Heart left ventricle (tissue), 16 donors: ENCODE measurements at regions not wholly inside any gene's neighbourhood (a gene's known extent, or its start where the extent isn't known, plus 50 kb on each side); places are given as distances from the start of the nearest gene placed in this dataset.
A peak's percentile ranks its signal among the peaks of the same experiment; 100 is the strongest.

Source experiments
- ATAC-seq, 4 donors: fragments of 200-7000 bp; cut with Tn5 transposase; one replicate each; pipeline ENCODE4 v1.9.1; 2020 to 2022; ENCODE audit warnings: moderate library complexity in 4 of 4, mild to moderate bottlenecking in 3 of 4, moderate number of reproducible peaks in 1 of 4
- DNase-seq, 5 donors: peaks; one replicate each; pipeline ENCODE4 v3.0.0-alpha.2; 2020
- H3K27ac ChIP-seq, 12 donors: fragments of 200-600 bp; sonication (generic) in 4 of 12; one replicate each; pipeline versions ENCODE4 v1.5.0 to v1.8.0; 2016 to 2022; ENCODE audit warnings: mild to moderate bottlenecking in 2 of 12
- H3K27me3 ChIP-seq, 9 donors: fragments of 200-600 bp; sonication (generic) in 2 of 9; one replicate each; pipeline versions ENCODE4 v1.5.1 to v1.8.0; 2016 to 2022; ENCODE audit warnings: mild to moderate bottlenecking in 3 of 9
- H3K36me3 ChIP-seq, 9 donors: fragments of 200-600 bp; sonication (generic) in 2 of 9; one replicate each; pipeline versions ENCODE4 v1.5.0 to v1.8.0; 2018 to 2022; ENCODE audit warnings: mild to moderate bottlenecking in 2 of 9
- H3K4me1 ChIP-seq, 12 donors: fragments of 200-600 bp; sonication (generic) in 4 of 12; one replicate each; pipeline versions ENCODE4 v1.5.0 to v1.8.0; 2016 to 2022; ENCODE audit warnings: mild to moderate bottlenecking in 3 of 12
- H3K4me3 ChIP-seq, 12 donors: fragments of 200-600 bp; sonication (generic) in 4 of 12; one replicate each; pipeline versions ENCODE4 v1.5.0 to v1.8.0; 2017 to 2022; ENCODE audit warnings: mild to moderate bottlenecking in 9 of 12, moderate library complexity in 4 of 12
- H3K9me3 ChIP-seq, 12 donors: fragments of 200-600 bp; sonication (generic) in 4 of 12; one replicate each; pipeline versions ENCODE4 v1.5.0 to v1.8.0; 2016 to 2022; ENCODE audit warnings: mild to moderate bottlenecking in 1 of 12
- CTCF ChIP-seq, 12 donors: fragments of 200-600 bp; sonication (generic) in 4 of 12; IDR thresholded peaks; one replicate each; pipeline versions ENCODE4 v1.5.0 to v1.8.0; 2018 to 2022; ENCODE audit warnings: antibody characterized with exemption in 12 of 12, mild to moderate bottlenecking in 5 of 12
- POLR2A ChIP-seq, 2 donors: fragments of 450-650 bp; IDR thresholded peaks; one replicate each; pipeline ENCODE4 v1.6.1; 2017; ENCODE audit warnings: antibody characterized with exemption in 2 of 2, mild to moderate bottlenecking in 2 of 2, moderate library complexity in 2 of 2
- WGBS, 4 donors: extraction: QIAGEN DNeasy Blood & Tissue Kit in 2 of 4; methylation state at CpG; one replicate each; pipeline versions ENCODE4 v1.1.5 to v1.1.7; 2013 to 2018; 5-methylcytosine and 5-hydroxymethylcytosine counted together
- intact Hi-C, 10 donors: fragments of 100-400 bp; cut with DNase I; formaldehyde crosslinking; loops; one replicate each; pipeline versions ENCODE4 v1.11.1 to v1.14.2; 2022
- donor health status: ischemic (EF 13 %, LVEDD 7.1; RV severe dilation, severe dysfunction).
- donor health status: healthy with polysubstance abuse.
- donor health status: DM: no; HTN: yes; CAD: no.
- donor health status: DM: no; HTN: no; CAD: no.
- donor health status: ischemic (EF 25% LVEDD 6.9; RV normal size, moderate dysfunction).
- donor health status: ischemic (EF 25% LVEDD 5.7; RV mildly dilated, moderate dysfunction).
- donor health status: healthy.
- donor health status: DM: yes; HTN: yes; CAD: no.
- donor health status: ischemic (EF 35%, LVEDD 5.7; RV mildly dilated, moderate dysfunction).
- donor health status: nonischemic (EF 11% LVEDD 7.7; RV severe dilation, severe dysfunction).
- donor health status: DM: yes; HTN: yes; CAD: no.
- donor health status: PGD.
- donor health status: ischemic (EF 29% LVEDD 5.4; RV normal size, mild dysfunction).
- donor health status: nonischemic (EF 23%, LVEDD 6.1; RV moderate dilation, normal function).

- Histone ChIP-seq H3K9me3 (no peaks in the 10 kb centered on the region), H3K27me3 (no peaks in the 10 kb centered on the region), H3K36me3 (no peaks in the 10 kb centered on the region), H3K27ac (no peak overlapping the region), H3K4me3 (no peak overlapping the region), H3K4me1 (peaks cover 0 to 15% (median 0%) of the 10 kb centered on the region in 12 donors)
- 88 to 97% (median 95%) methylated on average over 3 of the region's 3 CpGs for WGBS, 4 donors
- TF ChIP-seq POLR2A (IDR thresholded peaks at IDR 0.05) (no peak), CTCF (IDR thresholded peaks at IDR 0.05) (no peak)
- DNase-seq (no peak), ATAC-seq (no peak)
- intact Hi-C loops = no loop called here
These were observed 93.0 kb upstream of the DUSP10 start for GRCh38 chr1:221834698-221835513.

GRCh38 chr1:221832617-221833016, 90.7 kb upstream of the DUSP10 start:
- 44 to 51% (median 46%) methylated on average over 2 of the region's 2 CpGs for WGBS, 4 donors
- H3K27ac ChIP-seq = peak overlapping the region in 2 of 12 donors; percentile 19 to 31
- no peak overlapping the region for H3K4me3 ChIP-seq
- TF ChIP-seq CTCF (IDR thresholded peaks at IDR 0.05) (no peak), POLR2A (IDR thresholded peaks at IDR 0.05) (no peak)
- peak in 4 of 5 donors; percentile 46 to 72 (median 57) for DNase-seq
- no peaks in the 10 kb centered on the region for H3K27me3 ChIP-seq
- peaks cover 0 to 15% (median 0%) of the 10 kb centered on the region in 12 donors for H3K4me1 ChIP-seq
- ATAC-seq = peak; percentile 67 to 88 (median 83)
- no peaks in the 10 kb centered on the region for H3K36me3 ChIP-seq
- no peaks in the 10 kb centered on the region for H3K9me3 ChIP-seq
- intact Hi-C loops = no loop called here

- no peak overlapping the region for H3K4me3 ChIP-seq
- H3K9me3 ChIP-seq = no peaks in the 10 kb centered on the region
- WGBS, 4 donors = 21 to 39% (median 28%) methylated on average over 1 of the region's 1 CpG
- peaks cover 0 to 15% (median under 1%) of the 10 kb centered on the region in 12 donors for H3K4me1 ChIP-seq
- peak overlapping the region in 2 of 12 donors; percentile 19 to 31 for H3K27ac ChIP-seq
- DNase-seq (no peak), ATAC-seq (no peak)
- TF ChIP-seq POLR2A (IDR thresholded peaks at IDR 0.05) = no peak
- no peak for TF ChIP-seq CTCF (IDR thresholded peaks at IDR 0.05)
- H3K27me3 ChIP-seq = no peaks in the 10 kb centered on the region
- intact Hi-C loops = no loop called here
- H3K36me3 ChIP-seq = no peaks in the 10 kb centered on the region
These were observed 90.3 kb upstream of the DUSP10 start for GRCh38 chr1:221832151-221832550.

- no peak for DNase-seq
- Histone ChIP-seq H3K36me3 (no peaks in the 10 kb centered on the region), H3K9me3 (no peaks in the 10 kb centered on the region), H3K4me3 (no peak overlapping the region), H3K27ac (peak overlapping the region in 1 of 12 donors; percentile 49), H3K27me3 (no peaks in the 10 kb centered on the region), H3K4me1 (peaks cover 0 to 22% (median 6%) of the 10 kb centered on the region in 12 donors)
- intact Hi-C loops = no loop called here
- TF ChIP-seq POLR2A (IDR thresholded peaks at IDR 0.05) = no peak
- no peak for TF ChIP-seq CTCF (IDR thresholded peaks at IDR 0.05)
- WGBS, 4 donors = 45 to 66% (median 48%) methylated on average over 5 of the region's 5 CpGs
- ATAC-seq = peak in 2 of 4 donors; percentile 41 to 46
These were observed 87.6 kb upstream of the DUSP10 start for GRCh38 chr1:221829327-221830015.
